Thyroid gland (tissue), 4 donors: ENCODE measurements at regions not wholly inside any gene's neighbourhood (a gene's known extent, or its start where the extent isn't known, plus 50 kb on each side); places are given as distances from the start of the nearest gene placed in this dataset.
"Not testable (repeated sequence)": the region's sequence is repeated elsewhere in the genome, so short reads cannot be mapped to it uniquely, and the experiment has no call there.

Experiments used
- CTCF ChIP-seq, 6 experiments: fragments of 200-600 bp in 3 of 6; fragments of 450-650 bp in 3 of 6; sonication (generic) in 3 of 6; IDR thresholded peaks; one replicate each; pipeline ENCODE4 v1.5.1; 2016 to 2019; ENCODE audit warnings: antibody characterized with exemption in 6 of 6, mild to moderate bottlenecking in 2 of 6, inconsistent platforms in 1 of 6, moderate library complexity in 1 of 6
- POLR2A ChIP-seq, 2 donors: fragments of 450-650 bp; IDR thresholded peaks; one replicate each; pipeline ENCODE4 v1.6.1; 2017; ENCODE audit warnings: antibody characterized with exemption in 2 of 2, mild to moderate bottlenecking in 2 of 2, moderate library complexity in 1 of 2

GRCh38 chr9:61864463-61864862 is 674.6 kb downstream of the SPATA31A7 start:
- not testable (repeated sequence) for TF ChIP-seq CTCF, POLR2A (IDR thresholded peaks at IDR 0.05)
